Smooth muscle cell (in vitro differentiated cells): ENCODE measurements at regions not wholly inside any gene's neighbourhood (a gene's known extent, or its start where the extent isn't known, plus 50 kb on each side); places are given as distances from the start of the nearest gene placed in this dataset.

Source experiments
- DNase-seq: peaks from one replicate; lab custom pipeline; 2025; ENCODE audit not compliant: unreplicated experiment; lab: John Stamatoyannopoulos, UW
- H2AFZ ChIP-seq: fragments of 200-600 bp; sonication (generic); 2 replicates; pipeline ENCODE4 v1.6.0; 2016; ENCODE audit warnings: antibody characterized with exemption, low read depth, mild to moderate bottlenecking
- H3F3A ChIP-seq: fragments of 200-600 bp; sonication (generic); 2 replicates; pipeline ENCODE4 v1.6.0; 2017; ENCODE audit warnings: antibody characterized with exemption, low read depth
- H3K27ac ChIP-seq: fragments of 200-600 bp; sonication (generic); 2 replicates; pipeline ENCODE4 v1.5.1; 2016; ENCODE audit warnings: low read depth, mild to moderate bottlenecking
- H3K27me3 ChIP-seq: fragments of 200-600 bp; sonication (generic); 2 replicates; pipeline ENCODE4 v1.6.1; 2016; ENCODE audit warnings: low read depth, mild to moderate bottlenecking
- H3K36me3 ChIP-seq: fragments of 200-600 bp; sonication (generic); 2 replicates; pipeline ENCODE4 v1.5.1; 2016; ENCODE audit warnings: low read depth
- H3K4me1 ChIP-seq: fragments of 200-600 bp; sonication (generic); 2 replicates; pipeline ENCODE4 v1.5.1; 2016; ENCODE audit warnings: low read depth
- H3K4me2 ChIP-seq: fragments of 200-600 bp; sonication (generic); 2 replicates; pipeline ENCODE4 v1.6.0; 2016; ENCODE audit warnings: mild to moderate bottlenecking
- H3K4me3 ChIP-seq: fragments of 200-600 bp; sonication (generic); 2 replicates; pipeline ENCODE4 v1.5.1; 2016; ENCODE audit warnings: mild to moderate bottlenecking
- H3K79me2 ChIP-seq: fragments of 200-600 bp; sonication (generic); 2 replicates; pipeline ENCODE4 v1.6.0; 2016; ENCODE audit warnings: low read depth, mild to moderate bottlenecking
- H3K9ac ChIP-seq: fragments of 200-600 bp; sonication (generic); 2 replicates; pipeline ENCODE4 v1.6.0; 2016; ENCODE audit warnings: low read depth
- H3K9me3 ChIP-seq: fragments of 200-600 bp; sonication (generic); replicated peaks from 2 replicates; pipeline ENCODE4 v1.5.1; 2016; ENCODE audit warnings: low read depth
- H4K20me1 ChIP-seq: fragments of 200-600 bp; sonication (generic); 2 replicates; pipeline ENCODE4 v1.6.0; 2016; ENCODE audit warnings: low read depth
- WGBS: methylation state at CpG from one replicate; pipeline ENCODE4 v1.1.7; 2016; ENCODE audit warnings: low lambda C conversion rate; 5-methylcytosine and 5-hydroxymethylcytosine counted together
- TF ChIP-seq, protein P1 (sequence below): fragments of 200-600 bp; sonication (generic); IDR thresholded peaks from 2 replicates; pipeline ENCODE4 v1.5.1; 2017; ENCODE audit warnings: borderline replicate concordance, mild to moderate bottlenecking, antibody characterized with exemption; ENCODE audit not compliant: insufficient read depth, poor library complexity, severe bottlenecking

DNA sequence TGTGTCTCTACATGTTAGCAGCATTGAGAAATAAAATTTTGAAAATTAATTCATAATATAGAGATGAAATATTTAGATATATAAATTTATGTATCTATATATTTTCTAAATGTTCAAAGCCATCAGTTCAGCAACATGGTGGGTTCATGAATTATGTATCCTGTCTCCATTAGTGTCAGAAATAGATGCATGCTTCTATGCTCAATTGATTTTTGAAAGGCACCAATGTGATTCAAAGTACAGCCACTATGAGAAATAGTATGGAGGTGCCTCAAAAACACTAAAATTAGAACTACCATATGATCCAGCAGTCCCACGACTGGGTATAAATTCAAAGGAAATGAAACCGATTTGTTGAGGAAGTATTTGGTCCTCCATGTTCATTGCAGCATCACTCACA is 128.6 kb upstream of the SYN3 start:
- no peak overlapping the region for H3K4me2 ChIP-seq

DNA sequence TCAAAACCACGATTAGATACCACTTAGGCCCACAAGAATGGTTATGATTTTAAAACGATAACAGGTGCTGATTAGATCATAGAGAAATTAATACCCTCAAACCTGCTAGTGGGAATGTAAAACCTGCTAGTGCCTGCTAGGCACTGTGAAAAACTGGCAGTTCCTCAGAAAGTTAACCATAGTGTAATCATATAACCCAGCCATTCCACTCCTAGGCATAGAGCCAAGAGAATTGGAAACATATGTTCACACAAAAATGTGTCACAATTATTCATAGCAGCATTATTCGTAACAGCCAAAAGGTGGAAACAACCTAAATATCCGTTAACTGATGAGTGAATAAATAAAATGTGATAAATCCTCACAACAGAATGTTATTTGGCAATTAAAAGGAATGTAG is 122.2 kb upstream of the SYN3 start:
- WGBS = 84% methylated on average over 4 of the region's 4 CpGs
- Histone ChIP-seq H4K20me1 (no peaks in the 10 kb centered on the region), H3K27ac (no peak overlapping the region), H3K4me1 (no peaks in the 10 kb centered on the region), H3F3A (no peaks in the 10 kb centered on the region), H3K4me2 (no peak overlapping the region), H3K36me3 (no peaks in the 10 kb centered on the region), H2AFZ (no peak overlapping the region), H3K27me3 (peaks cover 4% of the 10 kb centered on the region), H3K4me3 (no peak overlapping the region), H3K9me3 (no peaks in the 10 kb centered on the region), H3K9ac (no peak overlapping the region), H3K79me2 (no peaks in the 10 kb centered on the region)
- DNase-seq = no peak
- TF ChIP-seq, protein P1, sequence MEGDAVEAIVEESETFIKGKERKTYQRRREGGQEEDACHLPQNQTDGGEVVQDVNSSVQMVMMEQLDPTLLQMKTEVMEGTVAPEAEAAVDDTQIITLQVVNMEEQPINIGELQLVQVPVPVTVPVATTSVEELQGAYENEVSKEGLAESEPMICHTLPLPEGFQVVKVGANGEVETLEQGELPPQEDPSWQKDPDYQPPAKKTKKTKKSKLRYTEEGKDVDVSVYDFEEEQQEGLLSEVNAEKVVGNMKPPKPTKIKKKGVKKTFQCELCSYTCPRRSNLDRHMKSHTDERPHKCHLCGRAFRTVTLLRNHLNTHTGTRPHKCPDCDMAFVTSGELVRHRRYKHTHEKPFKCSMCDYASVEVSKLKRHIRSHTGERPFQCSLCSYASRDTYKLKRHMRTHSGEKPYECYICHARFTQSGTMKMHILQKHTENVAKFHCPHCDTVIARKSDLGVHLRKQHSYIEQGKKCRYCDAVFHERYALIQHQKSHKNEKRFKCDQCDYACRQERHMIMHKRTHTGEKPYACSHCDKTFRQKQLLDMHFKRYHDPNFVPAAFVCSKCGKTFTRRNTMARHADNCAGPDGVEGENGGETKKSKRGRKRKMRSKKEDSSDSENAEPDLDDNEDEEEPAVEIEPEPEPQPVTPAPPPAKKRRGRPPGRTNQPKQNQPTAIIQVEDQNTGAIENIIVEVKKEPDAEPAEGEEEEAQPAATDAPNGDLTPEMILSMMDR = no peak

More for the DNA sequence above, 128.6 kb upstream of the SYN3 start:
- Histone ChIP-seq H3K27me3 (peaks cover 14% of the 10 kb centered on the region), H2AFZ (no peak overlapping the region), H3K4me1 (no peaks in the 10 kb centered on the region), H3F3A (no peaks in the 10 kb centered on the region), H3K36me3 (no peaks in the 10 kb centered on the region), H3K9ac (no peak overlapping the region), H3K27ac (no peak overlapping the region), H4K20me1 (no peaks in the 10 kb centered on the region), H3K9me3 (no peaks in the 10 kb centered on the region), H3K4me3 (no peak overlapping the region), H3K79me2 (no peaks in the 10 kb centered on the region)
- no peak for DNase-seq
- 83% methylated on average over 2 of the region's 2 CpGs for WGBS
- TF ChIP-seq, protein P1 = no peak

DNA sequence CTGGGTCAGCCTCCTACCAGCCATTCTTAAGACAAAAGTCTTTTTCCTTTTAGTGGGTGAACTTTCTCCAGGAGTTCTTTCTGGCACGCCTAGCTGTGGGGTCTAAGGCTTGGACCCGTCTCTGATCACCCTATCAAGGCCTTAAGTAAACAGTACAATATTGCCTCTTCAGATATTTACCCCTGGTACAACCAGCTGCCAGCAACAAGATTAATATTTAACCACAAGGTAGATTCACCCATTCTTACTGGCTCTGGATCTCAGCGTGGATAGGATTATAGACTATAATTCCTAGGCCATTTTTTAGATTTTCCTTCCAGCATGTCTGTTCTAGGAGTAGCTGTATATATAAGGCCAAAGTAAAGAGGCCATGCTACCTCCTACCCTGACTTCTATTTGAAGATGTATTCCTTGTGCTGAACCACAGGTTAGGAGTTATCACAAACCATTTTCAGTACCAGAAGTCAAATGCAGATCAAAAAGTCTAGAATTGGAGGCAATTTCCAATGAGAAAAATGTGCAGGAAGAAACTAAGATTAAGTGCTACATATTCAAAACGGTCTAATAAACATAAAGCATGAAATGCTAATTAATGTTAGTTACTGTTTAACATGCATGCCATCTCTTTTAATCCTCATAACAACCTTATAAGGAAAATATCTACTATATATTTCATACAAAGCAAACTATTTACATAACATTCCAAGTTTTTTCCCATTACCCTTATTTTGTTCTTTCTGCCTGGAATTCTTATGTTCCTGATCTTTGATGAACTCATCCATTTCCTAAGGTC is 110.0 kb upstream of the SYN3 start:
- Histone ChIP-seq H3K27ac (no peak overlapping the region), H3K9ac (no peak overlapping the region), H3F3A (no peaks in the 10 kb centered on the region), H3K9me3 (no peaks in the 10 kb centered on the region), H4K20me1 (no peaks in the 10 kb centered on the region), H3K27me3 (peaks cover 10% of the 10 kb centered on the region), H3K4me2 (no peak overlapping the region), H2AFZ (no peak overlapping the region), H3K4me3 (no peak overlapping the region), H3K36me3 (no peaks in the 10 kb centered on the region), H3K4me1 (no peaks in the 10 kb centered on the region), H3K79me2 (no peaks in the 10 kb centered on the region)
- WGBS = 82% methylated on average over 4 of the region's 4 CpGs
- no peak for DNase-seq
- TF ChIP-seq, protein P1 = no peak

DNA sequence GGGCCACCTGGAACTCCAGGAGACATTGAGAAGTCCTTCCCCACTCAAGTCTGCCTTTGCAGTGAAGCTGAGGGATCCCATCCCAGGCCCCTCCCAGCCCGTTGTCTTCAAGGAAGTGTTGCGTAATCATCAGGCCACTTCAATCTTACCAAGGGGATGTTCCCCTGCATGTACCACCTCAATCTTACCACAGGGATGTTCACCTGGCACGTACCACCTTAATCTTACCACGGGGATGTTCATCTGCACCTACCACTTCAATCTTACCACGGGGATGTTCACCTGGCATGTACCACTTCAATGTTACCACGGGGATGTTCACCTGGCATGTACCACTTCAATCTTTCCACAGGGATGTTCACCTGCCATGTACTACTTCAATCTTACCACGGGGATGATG is 108.0 kb upstream of the SYN3 start:
- no peaks in the 10 kb centered on the region for H4K20me1 ChIP-seq
- H3K27ac ChIP-seq = no peak overlapping the region
- H3K9me3 ChIP-seq = no peaks in the 10 kb centered on the region
- H3K27me3 ChIP-seq = peaks cover 3% of the 10 kb centered on the region
- no peak overlapping the region for H3K4me3 ChIP-seq
- no peak overlapping the region for H3K4me2 ChIP-seq
- H3K79me2 ChIP-seq = no peaks in the 10 kb centered on the region
- H3K36me3 ChIP-seq = no peaks in the 10 kb centered on the region
- WGBS = 68% methylated on average over 7 of the region's 7 CpGs
- H3K4me1 ChIP-seq = no peaks in the 10 kb centered on the region
- no peak overlapping the region for H2AFZ ChIP-seq
- H3K9ac ChIP-seq = no peak overlapping the region
- DNase-seq = no peak
- TF ChIP-seq, protein P1 = no peak
- no peaks in the 10 kb centered on the region for H3F3A ChIP-seq
